CD8-positive, alpha-beta memory T cell (primary cell): ENCODE measurements at regions not wholly inside any gene's neighbourhood (a gene's known extent, or its start where the extent isn't known, plus 50 kb on each side); places are given as distances from the start of the nearest gene placed in this dataset.

Experiments used
- CTCF ChIA-PET: fragments of 350-600 bp; sonication (Branson Sonifier 250); formaldehyde crosslinking; loops from one replicate; lab custom pipeline; 2021; ENCODE audit warnings: antibody characterized with exemption; lab: Charles Lee
- POLR2A ChIA-PET: fragments of 350-600 bp; sonication (Branson Sonifier 250); formaldehyde crosslinking; loops from one replicate; lab custom pipeline; 2021; ENCODE audit warnings: antibody characterized with exemption; lab: Charles Lee
- DNase-seq, 5 donors: peaks; one replicate each; pipeline versions ENCODE4 v3.0.0 to v3.0.0-alpha.2; 2020 to 2022; ENCODE audit warnings: mixed read lengths in 1 of 5
- H3K27ac ChIP-seq: one replicate; pipeline ENCODE4 v1.7.0; 2013; ENCODE audit warnings: low read depth, mild to moderate bottlenecking, low read length, moderate library complexity
- H3K27me3 ChIP-seq: 2 replicates; pipeline ENCODE4 v1.7.0; 2013; ENCODE audit warnings: low read length, mild to moderate bottlenecking; ENCODE audit not compliant: insufficient read depth, poor library complexity, severe bottlenecking
- H3K36me3 ChIP-seq: 2 replicates; pipeline ENCODE4 v1.7.0; 2013; ENCODE audit warnings: mild to moderate bottlenecking, low read length, moderate library complexity; ENCODE audit not compliant: insufficient read depth
- H3K4me1 ChIP-seq: 2 replicates; pipeline ENCODE4 v1.7.0; 2013; ENCODE audit warnings: mild to moderate bottlenecking, low read length, moderate library complexity; ENCODE audit not compliant: insufficient read depth
- H3K4me3 ChIP-seq: 2 replicates; pipeline ENCODE4 v1.7.0; 2013; ENCODE audit warnings: mild to moderate bottlenecking, low read length
- H3K9me3 ChIP-seq: 2 replicates; pipeline ENCODE4 v1.7.0; 2013; ENCODE audit warnings: mild to moderate bottlenecking, low read length
- H3K27ac Mint-ChIP-seq, 8 donors: one replicate each; pipeline ENCODE4 v1.8.0; 2020 to 2021; ENCODE audit warnings: mixed read lengths in 8 of 8, mild to moderate bottlenecking in 6 of 8, inconsistent platforms in 3 of 8, moderate library complexity in 3 of 8
- H3K27me3 Mint-ChIP-seq, 2 donors: one replicate each; pipeline ENCODE4 v1.8.0; 2020 to 2021; ENCODE audit warnings: mixed read lengths in 2 of 2, mild to moderate bottlenecking in 1 of 2, moderate library complexity in 1 of 2
- H3K36me3 Mint-ChIP-seq, 3 donors: one replicate each; pipeline ENCODE4 v1.8.0; 2020 to 2021; ENCODE audit warnings: mixed read lengths in 3 of 3, inconsistent platforms in 1 of 3, mild to moderate bottlenecking in 1 of 3
- H3K4me1 Mint-ChIP-seq, 3 donors: one replicate each; pipeline ENCODE4 v1.8.0; 2020 to 2021; ENCODE audit warnings: mixed read lengths in 3 of 3, inconsistent platforms in 1 of 3, mild to moderate bottlenecking in 1 of 3
- H3K4me3 Mint-ChIP-seq, 7 donors: one replicate each; pipeline ENCODE4 v1.8.0; 2020 to 2021; ENCODE audit warnings: mixed read lengths in 7 of 7, mild to moderate bottlenecking in 6 of 7, moderate library complexity in 4 of 7, inconsistent platforms in 2 of 7
- H3K9me3 Mint-ChIP-seq, 5 donors: one replicate each; pipeline ENCODE4 v1.8.0; 2020 to 2022; ENCODE audit warnings: mixed read lengths in 5 of 5, mild to moderate bottlenecking in 3 of 5, moderate library complexity in 2 of 5, inconsistent platforms in 1 of 5

GRCh38 chr16:9687737-9688319, 494.4 kb downstream of the GRIN2A start:
- DNase-seq: no peak
- no peaks in the 10 kb centered on the region for H3K27me3 ChIP-seq
- H3K36me3 ChIP-seq: no peaks in the 10 kb centered on the region
- no peaks in the 10 kb centered on the region for H3K4me1 ChIP-seq
- Mint-ChIP-seq H3K27ac (peak overlapping the region in 2 of 8 donors; percentile 9 to 44), H3K4me3 (no peak overlapping the region), H3K9me3 (peaks cover 5 to 11% (median 8%) of the 10 kb centered on the region in 5 donors), H3K27me3 (peaks cover 0 to 2% of the 10 kb centered on the region in 2 donors), H3K4me1 (no peaks in the 10 kb centered on the region), H3K36me3 (no peaks in the 10 kb centered on the region)
- ChIA-PET CTCF (no interaction called here), POLR2A (no interaction called here)
- no peak overlapping the region for H3K4me3 ChIP-seq
- H3K27ac ChIP-seq: no peak overlapping the region
- no peaks in the 10 kb centered on the region for H3K9me3 ChIP-seq

GRCh38 chr16:9689597-9689996, 492.6 kb downstream of the GRIN2A start:
- ChIA-PET POLR2A (no interaction called here), CTCF (no interaction called here)
- Mint-ChIP-seq H3K36me3 (no peaks in the 10 kb centered on the region), H3K27me3 (peaks cover 0 to 2% of the 10 kb centered on the region in 2 donors), H3K4me1 (no peaks in the 10 kb centered on the region), H3K4me3 (no peak overlapping the region), H3K27ac (no peak overlapping the region), H3K9me3 (peaks cover 0 to 5% (median 3%) of the 10 kb centered on the region in 5 donors)
- Histone ChIP-seq H3K27ac (no peak overlapping the region), H3K4me1 (no peaks in the 10 kb centered on the region), H3K36me3 (no peaks in the 10 kb centered on the region), H3K4me3 (no peak overlapping the region), H3K9me3 (no peaks in the 10 kb centered on the region), H3K27me3 (no peaks in the 10 kb centered on the region)
- no peak for DNase-seq

- POLR2A ChIA-PET: no interaction called here
- CTCF ChIA-PET: no interaction called here
- no peak overlapping the region for H3K4me3 Mint-ChIP-seq
Measured at GRCh38 chr16:9695152-9695551, 487.1 kb downstream of the GRIN2A start.

More at GRCh38 chr16:9695152-9695551, 487.1 kb downstream of the GRIN2A start:
- Histone ChIP-seq H3K36me3 (no peaks in the 10 kb centered on the region), H3K27ac (no peak overlapping the region), H3K27me3 (no peaks in the 10 kb centered on the region), H3K9me3 (no peaks in the 10 kb centered on the region), H3K4me1 (no peaks in the 10 kb centered on the region), H3K4me3 (no peak overlapping the region)
- H3K27me3 Mint-ChIP-seq: peaks cover 0 to 1% of the 10 kb centered on the region in 2 donors
- no peak overlapping the region for H3K27ac Mint-ChIP-seq
- DNase-seq: no peak
- peaks cover 0 to 5% (median 0%) of the 10 kb centered on the region in 5 donors for H3K9me3 Mint-ChIP-seq
- no peaks in the 10 kb centered on the region for H3K36me3 Mint-ChIP-seq
- H3K4me1 Mint-ChIP-seq: no peaks in the 10 kb centered on the region
